OCI-LY3 (cell line): ENCODE measurements at regions not wholly inside any gene's neighbourhood (a gene's known extent, or its start where the extent isn't known, plus 50 kb on each side); places are given as distances from the start of the nearest gene placed in this dataset.

Experiments
- H2AFZ ChIP-seq: fragments of 200-600, 300-600 bp; shearing (Covaris generic); 2 replicates; pipeline ENCODE4 v1.6.0; 2014; ENCODE audit warnings: antibody characterized with exemption, low read depth, low read length
- H3K27ac ChIP-seq: fragments of 200-600, 300-600 bp; sonication (generic); 2 replicates; pipeline ENCODE4 v1.5.1; 2014; ENCODE audit warnings: mild to moderate bottlenecking, low read length, moderate library complexity, mixed read lengths
- H3K27me3 ChIP-seq: fragments of 200-600, 300-600 bp; sonication (generic); 2 replicates; pipeline ENCODE4 v1.6.1; 2014; ENCODE audit warnings: low read depth, low read length, mixed read lengths
- H3K36me3 ChIP-seq: fragments of 200-600, 300-600 bp; sonication (generic); replicated peaks from 2 replicates; pipeline ENCODE3; 2014; ENCODE audit warnings: low read depth, low read length, mixed read lengths
- H3K4me1 ChIP-seq: fragments of 300-600, 200-600 bp; sonication (generic); 2 replicates; pipeline ENCODE4 v1.6.1; 2014; ENCODE audit warnings: low read length, mixed read lengths
- H3K4me2 ChIP-seq: fragments of 200-600, 300-600 bp; sonication (generic); 2 replicates; pipeline ENCODE4 v1.6.1; 2014; ENCODE audit warnings: low read length, mixed read lengths
- H3K4me3 ChIP-seq: fragments of 300-600, 200-600 bp; sonication (generic); 2 replicates; pipeline ENCODE4 v1.5.1; 2014; ENCODE audit warnings: antibody characterized with exemption, mild to moderate bottlenecking, low read length, moderate library complexity
- H3K79me2 ChIP-seq: fragments of 300-600, 200-600 bp; shearing (Covaris generic); 2 replicates; pipeline ENCODE4 v1.6.1; 2014; ENCODE audit warnings: mild to moderate bottlenecking, low read length, mixed read lengths
- H3K9ac ChIP-seq: fragments of 300-600, 200-600 bp; shearing (Covaris generic); 2 replicates; pipeline ENCODE4 v1.6.0; 2014; ENCODE audit warnings: mild to moderate bottlenecking, low read length, moderate library complexity
- H3K9me3 ChIP-seq: fragments of 200-600, 300-600 bp; shearing (Covaris generic); 2 replicates; pipeline ENCODE4 v1.6.1; 2014; ENCODE audit warnings: low read length, mixed read lengths; ENCODE audit not compliant: insufficient read depth
- H4K20me1 ChIP-seq: fragments of 200-600, 300-600 bp; sonication (generic); 2 replicates; pipeline ENCODE4 v1.6.1; 2016; ENCODE audit warnings: low read length, mixed read lengths; ENCODE audit not compliant: insufficient read depth
- EZH2phosphoT487 ChIP-seq: fragments of 200-600 bp; shearing (Covaris generic); IDR thresholded peaks from 2 replicates; pipeline ENCODE4 v1.6.1; 2018; ENCODE audit warnings: antibody characterized with exemption, mixed run types, low read depth
- TF ChIP-seq, protein P1 (sequence below): fragments of 200-600, 300-600 bp; sonication (generic); IDR thresholded peaks from 2 replicates; pipeline ENCODE4 v1.5.1; 2014; ENCODE audit warnings: antibody characterized with exemption, low read length, low read depth

DNA sequence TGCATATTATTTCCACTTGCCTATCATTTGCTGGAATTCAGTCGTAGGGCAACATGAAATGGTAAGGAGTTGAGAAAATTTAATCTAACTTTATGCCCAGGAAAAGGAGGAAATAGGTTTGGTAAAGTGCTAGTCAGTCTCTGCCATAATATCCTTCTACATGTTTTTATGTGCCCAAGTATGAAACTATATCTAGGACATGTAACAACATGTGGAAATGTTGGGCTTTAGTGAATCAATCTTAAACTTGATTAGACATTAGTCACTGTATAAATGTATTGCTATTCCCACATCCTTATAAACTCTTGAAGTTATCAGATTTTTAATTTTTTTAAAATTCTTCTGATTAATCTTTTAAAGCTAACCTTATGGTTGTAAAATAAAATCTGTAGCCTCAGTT is 204.7 kb upstream of the ZRANB2 start:
- H3K4me3 ChIP-seq, result no peak overlapping the region
- no peaks in the 10 kb centered on the region for H4K20me1 ChIP-seq
- H3K9me3 ChIP-seq, result no peaks in the 10 kb centered on the region
- H2AFZ ChIP-seq, result no peak overlapping the region
- no peaks in the 10 kb centered on the region for H3K79me2 ChIP-seq
- no peaks in the 10 kb centered on the region for H3K4me1 ChIP-seq
- no peak overlapping the region for H3K27ac ChIP-seq
- H3K36me3 ChIP-seq, result no peaks in the 10 kb centered on the region
- H3K4me2 ChIP-seq, result no peak overlapping the region
- H3K9ac ChIP-seq, result no peak overlapping the region
- TF ChIP-seq, protein P1, sequence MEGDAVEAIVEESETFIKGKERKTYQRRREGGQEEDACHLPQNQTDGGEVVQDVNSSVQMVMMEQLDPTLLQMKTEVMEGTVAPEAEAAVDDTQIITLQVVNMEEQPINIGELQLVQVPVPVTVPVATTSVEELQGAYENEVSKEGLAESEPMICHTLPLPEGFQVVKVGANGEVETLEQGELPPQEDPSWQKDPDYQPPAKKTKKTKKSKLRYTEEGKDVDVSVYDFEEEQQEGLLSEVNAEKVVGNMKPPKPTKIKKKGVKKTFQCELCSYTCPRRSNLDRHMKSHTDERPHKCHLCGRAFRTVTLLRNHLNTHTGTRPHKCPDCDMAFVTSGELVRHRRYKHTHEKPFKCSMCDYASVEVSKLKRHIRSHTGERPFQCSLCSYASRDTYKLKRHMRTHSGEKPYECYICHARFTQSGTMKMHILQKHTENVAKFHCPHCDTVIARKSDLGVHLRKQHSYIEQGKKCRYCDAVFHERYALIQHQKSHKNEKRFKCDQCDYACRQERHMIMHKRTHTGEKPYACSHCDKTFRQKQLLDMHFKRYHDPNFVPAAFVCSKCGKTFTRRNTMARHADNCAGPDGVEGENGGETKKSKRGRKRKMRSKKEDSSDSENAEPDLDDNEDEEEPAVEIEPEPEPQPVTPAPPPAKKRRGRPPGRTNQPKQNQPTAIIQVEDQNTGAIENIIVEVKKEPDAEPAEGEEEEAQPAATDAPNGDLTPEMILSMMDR, result no peak
- TF ChIP-seq EZH2phosphoT487, result no peak
- no peaks in the 10 kb centered on the region for H3K27me3 ChIP-seq

DNA sequence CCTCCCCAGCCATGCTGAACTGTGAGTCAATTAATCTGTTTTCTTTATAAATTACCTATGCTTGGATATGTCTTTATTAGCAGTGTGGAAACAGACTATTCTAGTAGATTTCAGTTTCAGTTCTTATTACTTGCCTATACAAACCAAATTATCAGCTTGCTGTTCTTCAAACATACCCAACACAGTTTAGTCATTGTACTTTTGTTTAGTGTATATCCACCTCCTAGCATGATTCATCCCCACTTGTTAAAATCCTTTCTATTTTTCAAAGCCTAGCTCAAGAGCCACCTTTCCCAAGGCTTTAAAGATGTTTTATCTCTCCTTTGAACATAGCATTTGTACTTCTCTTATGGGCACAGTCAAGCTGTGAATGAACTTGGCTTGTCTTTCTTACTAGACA is 195.6 kb upstream of the ZRANB2 start:
- Histone ChIP-seq H2AFZ (no peak overlapping the region), H3K9ac (no peak overlapping the region)
- TF ChIP-seq, protein P1, result no peak
- TF ChIP-seq EZH2phosphoT487, result no peak

DNA sequence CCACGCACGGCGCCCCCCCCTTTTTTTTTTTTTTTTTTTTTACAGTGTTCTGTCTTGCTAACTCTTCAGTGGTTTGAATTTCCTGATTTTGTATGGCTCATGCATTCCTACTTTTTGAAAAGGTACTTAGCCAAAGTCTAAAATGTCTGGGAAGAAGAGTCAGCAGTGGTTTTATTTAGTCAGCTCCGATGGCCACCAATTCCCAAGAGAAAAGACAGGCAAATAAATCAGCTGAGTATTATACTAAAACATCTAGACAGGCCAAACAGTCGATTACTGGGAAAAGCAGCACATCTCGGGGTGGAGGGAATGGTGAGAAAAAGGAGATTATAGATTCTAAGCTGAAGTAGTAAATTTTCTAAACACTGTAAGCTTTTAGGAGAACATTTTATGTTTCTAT is 192.5 kb upstream of the ZRANB2 start:
- Histone ChIP-seq H3K4me3 (no peak overlapping the region), H3K36me3 (no peaks in the 10 kb centered on the region), H3K27ac (no peak overlapping the region), H2AFZ (no peak overlapping the region), H3K9ac (no peak overlapping the region), H3K4me1 (peaks cover 27% of the 10 kb centered on the region), H3K79me2 (no peaks in the 10 kb centered on the region), H3K27me3 (no peaks in the 10 kb centered on the region), H4K20me1 (no peaks in the 10 kb centered on the region), H3K9me3 (no peaks in the 10 kb centered on the region), H3K4me2 (no peak overlapping the region)
- no peak for TF ChIP-seq EZH2phosphoT487
- TF ChIP-seq, protein P1, result no peak

More for the DNA sequence above, 195.6 kb upstream of the ZRANB2 start:
- H3K79me2 ChIP-seq, result no peaks in the 10 kb centered on the region
- H3K9me3 ChIP-seq, result no peaks in the 10 kb centered on the region
- H3K27ac ChIP-seq, result no peak overlapping the region
- H3K4me3 ChIP-seq, result no peak overlapping the region
- H3K27me3 ChIP-seq, result no peaks in the 10 kb centered on the region
- no peak overlapping the region for H3K4me2 ChIP-seq
- H3K4me1 ChIP-seq, result peaks cover 2% of the 10 kb centered on the region; the same call in 1 of the 2 replicates
- no peaks in the 10 kb centered on the region for H3K36me3 ChIP-seq
- H4K20me1 ChIP-seq, result no peaks in the 10 kb centered on the region

DNA sequence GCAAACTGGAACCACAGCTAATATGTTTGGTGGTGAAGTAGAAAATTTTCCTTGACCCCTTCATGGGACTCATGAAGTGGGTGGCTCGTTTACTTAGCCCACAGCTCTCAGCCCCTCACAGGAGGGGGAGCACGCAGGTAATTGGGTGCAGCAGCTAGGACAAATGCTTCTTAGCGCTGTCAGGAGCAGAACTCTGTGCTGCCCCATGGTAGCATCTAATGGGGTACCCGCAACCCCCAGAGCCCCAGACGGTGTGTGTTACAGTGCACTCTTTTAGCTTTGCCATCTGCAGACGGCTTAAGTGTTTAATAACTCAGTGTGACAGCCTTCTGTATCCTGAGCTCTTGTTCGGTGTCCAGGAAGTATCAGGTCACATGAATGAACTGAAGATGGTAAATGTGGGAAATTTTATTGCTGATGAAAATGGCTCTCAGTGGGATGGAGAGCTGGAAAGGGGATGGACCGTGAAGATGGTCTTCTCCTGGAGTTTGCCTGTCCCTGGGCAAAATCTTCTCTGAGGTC is 189.6 kb upstream of the ZRANB2 start:
- no peak overlapping the region for H2AFZ ChIP-seq
- H3K4me2 ChIP-seq, result peak overlapping the region; percentile 38
- 0 out of 2 replicates have a peak overlapping the region, but pooled peaks have one; percentile 4 for H3K4me3 ChIP-seq
- TF ChIP-seq, protein P1, result no peak
- TF ChIP-seq EZH2phosphoT487, result no peak
- no peaks in the 10 kb centered on the region for H3K36me3 ChIP-seq
- peak overlapping the region; percentile 15; the same call in 1 of the 2 replicates for H3K9ac ChIP-seq
- no peaks in the 10 kb centered on the region for H3K27me3 ChIP-seq
- peaks cover 27% of the 10 kb centered on the region for H3K4me1 ChIP-seq
- H4K20me1 ChIP-seq, result no peaks in the 10 kb centered on the region
- H3K79me2 ChIP-seq, result no peaks in the 10 kb centered on the region
- H3K9me3 ChIP-seq, result no peaks in the 10 kb centered on the region
- H3K27ac ChIP-seq, result peak overlapping the region; percentile 56
